Testis (tissue), 2 donors: ENCODE measurements at regions not wholly inside any gene's neighbourhood (a gene's known extent, or its start where the extent isn't known, plus 50 kb on each side); places are given as distances from the start of the nearest gene placed in this dataset.

Source experiments
- DNase-seq: peaks from one replicate; pipeline ENCODE4 v3.0.0-alpha.2; 2019
- H3K27ac ChIP-seq, 2 donors: fragments of 200-600 bp; sonication (generic); one replicate each; pipeline ENCODE4 v1.5.1; 2019
- H3K27me3 ChIP-seq: fragments of 200-600 bp; sonication (generic); one replicate; pipeline ENCODE4 v1.5.1; 2019
- H3K36me3 ChIP-seq: fragments of 200-600 bp; sonication (generic); one replicate; pipeline ENCODE4 v1.5.1; 2017; ENCODE audit warnings: low read depth; ENCODE audit errors: missing control alignments
- H3K4me1 ChIP-seq: fragments of 200-600 bp; sonication (generic); one replicate; pipeline ENCODE4 v1.5.1; 2019
- H3K4me3 ChIP-seq, 2 donors: fragments of 200-600 bp; sonication (generic); one replicate each; pipeline ENCODE4 v1.5.1; 2017 to 2019
- H3K9me3 ChIP-seq: fragments of 200-600 bp; sonication (generic); one replicate; pipeline ENCODE4 v1.5.1; 2017
- POLR2A ChIP-seq: fragments of 450-650 bp; IDR thresholded peaks from one replicate; pipeline ENCODE4 v1.6.1; 2017; ENCODE audit warnings: antibody characterized with exemption, mild to moderate bottlenecking, moderate library complexity
- WGBS, 2 donors: methylation state at CpG; one replicate each; pipeline ENCODE4 v1.1.5; 2018; 5-methylcytosine and 5-hydroxymethylcytosine counted together
- intact Hi-C: fragments of 100-400 bp; cut with DNase I; formaldehyde crosslinking; loops from one replicate; pipeline ENCODE4 v1.15.1; 2023; ENCODE audit warnings: low total_unique reads
- TF ChIP-seq, protein P1 (sequence below), 3 experiments: fragments of 450-650 bp in 2 of 3; fragments of 200-600 bp in 1 of 3; sonication (generic) in 1 of 3; IDR thresholded peaks; one replicate each; pipeline ENCODE4 v1.5.1; 2016 to 2019; ENCODE audit warnings: antibody characterized with exemption in 3 of 3, mild to moderate bottlenecking in 2 of 3, moderate library complexity in 1 of 3

- H3K4me3 ChIP-seq: no peak overlapping the region
- no peaks in the 10 kb centered on the region for H3K36me3 ChIP-seq
- TF ChIP-seq, protein P1, sequence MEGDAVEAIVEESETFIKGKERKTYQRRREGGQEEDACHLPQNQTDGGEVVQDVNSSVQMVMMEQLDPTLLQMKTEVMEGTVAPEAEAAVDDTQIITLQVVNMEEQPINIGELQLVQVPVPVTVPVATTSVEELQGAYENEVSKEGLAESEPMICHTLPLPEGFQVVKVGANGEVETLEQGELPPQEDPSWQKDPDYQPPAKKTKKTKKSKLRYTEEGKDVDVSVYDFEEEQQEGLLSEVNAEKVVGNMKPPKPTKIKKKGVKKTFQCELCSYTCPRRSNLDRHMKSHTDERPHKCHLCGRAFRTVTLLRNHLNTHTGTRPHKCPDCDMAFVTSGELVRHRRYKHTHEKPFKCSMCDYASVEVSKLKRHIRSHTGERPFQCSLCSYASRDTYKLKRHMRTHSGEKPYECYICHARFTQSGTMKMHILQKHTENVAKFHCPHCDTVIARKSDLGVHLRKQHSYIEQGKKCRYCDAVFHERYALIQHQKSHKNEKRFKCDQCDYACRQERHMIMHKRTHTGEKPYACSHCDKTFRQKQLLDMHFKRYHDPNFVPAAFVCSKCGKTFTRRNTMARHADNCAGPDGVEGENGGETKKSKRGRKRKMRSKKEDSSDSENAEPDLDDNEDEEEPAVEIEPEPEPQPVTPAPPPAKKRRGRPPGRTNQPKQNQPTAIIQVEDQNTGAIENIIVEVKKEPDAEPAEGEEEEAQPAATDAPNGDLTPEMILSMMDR (IDR thresholded peaks at IDR 0.05): no peak
- no peak for TF ChIP-seq POLR2A
- DNase-seq: no peak
- H3K27ac ChIP-seq: no peak overlapping the region
- no peaks in the 10 kb centered on the region for H3K27me3 ChIP-seq
- intact Hi-C loops: loop anchor here (5.0 kb wide), 1 partner anchor 66 kb away; no protein-coding TSS in a partner anchor
- no peaks in the 10 kb centered on the region for H3K9me3 ChIP-seq
- 73% methylated on average over 11 of the region's 11 CpGs for WGBS, 2 donors
- peaks cover 15% of the 10 kb centered on the region for H3K4me1 ChIP-seq
Measured at GRCh38 chr17:77493238-77493820, 352.6 kb downstream of the SEC14L1 start.

GRCh38 chr17:77493901-77494663 lies 353.3 kb downstream of the SEC14L1 start:
- DNase-seq: no peak
- no peaks in the 10 kb centered on the region for H3K27me3 ChIP-seq
- intact Hi-C loops: loop anchor here (2.0 to 5.0 kb wide), 2 partner anchors 67 to 163 kb away; no protein-coding TSS in a partner anchor
- no peak for TF ChIP-seq POLR2A
- TF ChIP-seq, protein P1 (IDR thresholded peaks at IDR 0.05): no peak
- H3K36me3 ChIP-seq: no peaks in the 10 kb centered on the region
- 77 to 78% methylated on average over 9 of the region's 9 CpGs for WGBS, 2 donors
- no peak overlapping the region for H3K4me3 ChIP-seq
- peaks cover 15% of the 10 kb centered on the region for H3K4me1 ChIP-seq
- H3K9me3 ChIP-seq: no peaks in the 10 kb centered on the region
- H3K27ac ChIP-seq: no peak overlapping the region

GRCh38 chr17:77494664-77495435 lies 354.1 kb downstream of the SEC14L1 start:
- Histone ChIP-seq H3K27me3 (no peaks in the 10 kb centered on the region), H3K4me3 (no peak overlapping the region), H3K9me3 (no peaks in the 10 kb centered on the region), H3K4me1 (peaks cover 8% of the 10 kb centered on the region), H3K27ac (no peak overlapping the region), H3K36me3 (no peaks in the 10 kb centered on the region)
- TF ChIP-seq POLR2A: no peak
- TF ChIP-seq, protein P1 (IDR thresholded peaks at IDR 0.05): peak; percentile 99
- peak; percentile 90 for DNase-seq
- intact Hi-C loops: loop anchor here (2.0 to 5.0 kb wide), 2 partner anchors 68 to 164 kb away; no protein-coding TSS in a partner anchor
- WGBS, 2 donors: 37 to 38% methylated on average over 13 to 17 of the region's 18 CpGs

DNA sequence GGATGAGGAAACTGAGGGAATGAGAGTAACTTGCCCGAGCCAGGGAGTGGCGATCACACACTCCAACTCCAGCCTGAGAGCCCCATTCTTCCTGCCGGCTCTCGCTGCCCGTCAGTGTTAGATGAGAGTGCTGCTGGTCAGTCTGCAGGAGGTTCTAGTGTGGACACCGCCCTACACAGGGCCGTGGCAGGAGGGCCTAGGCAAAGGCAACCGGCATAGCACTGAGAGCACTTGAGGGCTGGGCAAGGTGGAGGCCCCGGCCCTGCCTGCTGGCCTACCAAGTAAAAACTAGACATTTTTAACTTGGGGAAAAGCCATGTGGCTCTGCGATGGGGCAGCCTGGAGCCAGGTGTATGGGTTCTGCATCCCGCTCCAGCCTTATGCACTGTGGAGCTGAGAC lies 354.8 kb downstream of the SEC14L1 start:
- Histone ChIP-seq H3K4me1 (peaks cover under 1% of the 10 kb centered on the region), H3K4me3 (no peak overlapping the region), H3K9me3 (no peaks in the 10 kb centered on the region), H3K36me3 (no peaks in the 10 kb centered on the region), H3K27me3 (no peaks in the 10 kb centered on the region), H3K27ac (no peak overlapping the region)
- intact Hi-C loops: loop anchor here (2.0 kb wide), 1 partner anchor 165 kb away; no protein-coding TSS in a partner anchor
- TF ChIP-seq, protein P1 (IDR thresholded peaks at IDR 0.05): no peak
- no peak for TF ChIP-seq POLR2A
- WGBS, 2 donors: 91 to 93% methylated on average over 6 to 11 of the region's 11 CpGs
- peak; percentile 12 for DNase-seq
